Body of pancreas (tissue), 4 donors: ENCODE measurements at regions not wholly inside any gene's neighbourhood (a gene's known extent, or its start where the extent isn't known, plus 50 kb on each side); places are given as distances from the start of the nearest gene placed in this dataset.

ENCODE experiments used
- ATAC-seq: fragments of 150-250 bp; one replicate; pipeline ENCODE4 v1.9.1; 2016
- DNase-seq, 4 donors: peaks; one replicate each; pipeline ENCODE4 v3.0.0-alpha.2; 2019
- H3K27ac ChIP-seq, 4 donors: fragments of 200-600 bp; sonication (generic); 1 replicate in 3 of 4; 2 replicates in 1 of 4; pipeline versions ENCODE4 v1.5.1 to v1.6.1; 2016 to 2019; ENCODE audit warnings: mild to moderate bottlenecking in 1 of 4, mixed read lengths in 1 of 4, moderate library complexity in 1 of 4
- H3K27me3 ChIP-seq, 2 donors: fragments of 200-600 bp; sonication (generic); one replicate each; pipeline ENCODE4 v1.6.0; 2016; ENCODE audit warnings: mild to moderate bottlenecking in 1 of 2
- H3K36me3 ChIP-seq, 2 donors: fragments of 200-600 bp; sonication (generic); replicated peaks in 1 of 2; 2 replicates each; pipeline ENCODE4 v1.5.1; 2016; ENCODE audit warnings: low read depth in 2 of 2; ENCODE audit not compliant: insufficient read depth in 1 of 2
- H3K4me1 ChIP-seq: fragments of 200-600 bp; sonication (generic); one replicate; pipeline ENCODE4 v1.6.0; 2016
- H3K4me3 ChIP-seq, 2 donors: fragments of 200-600 bp; sonication (generic); 1 replicate in 1 of 2; 2 replicates in 1 of 2; pipeline ENCODE4 v1.5.1; 2016 to 2019
- H3K9me3 ChIP-seq, 3 donors: fragments of 200-600 bp; sonication (generic); 1 replicate in 2 of 3; 2 replicates in 1 of 3; pipeline ENCODE4 v1.5.1; 2016
- CTCF ChIP-seq, 7 experiments: fragments of 450-650 bp in 4 of 7; fragments of 200-600 bp in 3 of 7; sonication (generic) in 3 of 7; IDR thresholded peaks; one replicate each; pipeline ENCODE4 v1.5.1; 2016 to 2019; ENCODE audit warnings: antibody characterized with exemption in 7 of 7
- POLR2A ChIP-seq, 3 donors: fragments of 450-650 bp; IDR thresholded peaks; one replicate each; pipeline ENCODE4 v1.6.1; 2016; ENCODE audit warnings: antibody characterized with exemption in 3 of 3, mild to moderate bottlenecking in 2 of 3
- WGBS, 2 donors: methylation state at CpG; one replicate each; pipeline ENCODE4 v1.1.5; 2017; 5-methylcytosine and 5-hydroxymethylcytosine counted together
- intact Hi-C: fragments of 100-400 bp; cut with DNase I; formaldehyde crosslinking; loops from one replicate; pipeline ENCODE4 v1.15.1; 2023

- Histone ChIP-seq H3K4me3 (no peak overlapping the region), H3K27me3 (no peaks in the 10 kb centered on the region), H3K9me3 (peaks cover 0 to 7% (median 0%) of the 10 kb centered on the region in 3 donors), H3K27ac (no peak overlapping the region), H3K36me3 (no peaks in the 10 kb centered on the region), H3K4me1 (peaks cover 6% of the 10 kb centered on the region)
- DNase-seq (no peak), ATAC-seq (no peak)
- TF ChIP-seq POLR2A (IDR thresholded peaks at IDR 0.05) (no peak), CTCF (IDR thresholded peaks at IDR 0.05) (no peak)
- intact Hi-C loops: no loop called here
- WGBS, 2 donors: 62 to 66% methylated on average over 4 of the region's 4 CpGs
Measured at GRCh38 chr10:128206676-128207075, 80.5 kb upstream of the MKI67 start.

GRCh38 chr10:128209862-128210214, 83.6 kb upstream of the MKI67 start:
- intact Hi-C loops: no loop called here
- Histone ChIP-seq H3K27ac (no peak overlapping the region), H3K27me3 (no peaks in the 10 kb centered on the region), H3K9me3 (no peaks in the 10 kb centered on the region), H3K36me3 (no peaks in the 10 kb centered on the region), H3K4me3 (no peak overlapping the region), H3K4me1 (peaks cover 10% of the 10 kb centered on the region)
- WGBS, 2 donors: 72 to 93% methylated on average over 3 to 13 of the region's 13 CpGs
- TF ChIP-seq POLR2A (IDR thresholded peaks at IDR 0.05): no peak
- TF ChIP-seq CTCF (IDR thresholded peaks at IDR 0.05): no peak
- DNase-seq (no peak), ATAC-seq (no peak)

GRCh38 chr10:128210215-128211063, 84.2 kb upstream of the MKI67 start:
- DNase-seq (peak; percentile 54 to 69 (median 66)), ATAC-seq (peak; percentile 74)
- no peaks in the 10 kb centered on the region for H3K27me3 ChIP-seq
- no peaks in the 10 kb centered on the region for H3K9me3 ChIP-seq
- H3K27ac ChIP-seq: peak overlapping the region in 2 of 4 donors; percentile 41 to 46
- WGBS, 2 donors: 2 to 5% methylated on average over 9 to 64 of the region's 91 CpGs
- peaks cover 10% of the 10 kb centered on the region for H3K4me1 ChIP-seq
- H3K36me3 ChIP-seq: no peaks in the 10 kb centered on the region
- intact Hi-C loops: no loop called here
- peak overlapping the region in 1 of 2 donors; percentile 20 for H3K4me3 ChIP-seq
- TF ChIP-seq CTCF (IDR thresholded peaks at IDR 0.05) (peak; percentile 43 to 86 (median 61)), POLR2A (IDR thresholded peaks at IDR 0.05) (peak in 2 of 3 donors; percentile 31 to 43)

GRCh38 chr10:128211064-128211504, 84.9 kb upstream of the MKI67 start:
- TF ChIP-seq CTCF (IDR thresholded peaks at IDR 0.05) (no peak), POLR2A (IDR thresholded peaks at IDR 0.05) (no peak)
- Histone ChIP-seq H3K27me3 (no peaks in the 10 kb centered on the region), H3K36me3 (no peaks in the 10 kb centered on the region), H3K4me1 (peaks cover 10% of the 10 kb centered on the region), H3K9me3 (no peaks in the 10 kb centered on the region), H3K4me3 (no peak overlapping the region), H3K27ac (no peak overlapping the region)
- intact Hi-C loops: no loop called here
- DNase-seq (no peak), ATAC-seq (no peak)
- 59 to 79% methylated on average over 9 to 24 of the region's 25 CpGs for WGBS, 2 donors
